OCI-LY7 (cell line): ENCODE measurements at regions not wholly inside any gene's neighbourhood (a gene's known extent, or its start where the extent isn't known, plus 50 kb on each side); places are given as distances from the start of the nearest gene placed in this dataset.

Experiments
- BruUV-seq: library from RNA; stranded (reverse); fragments of 400-500 nt; replicated peaks from 2 replicates; lab custom pipeline; 2021; lab: Mats Ljungman, UMichigan
- CTCF ChIA-PET: fragments of 300-600 bp; sonication (Branson Sonifier 250); formaldehyde crosslinking; loops from one replicate; lab custom pipeline; 2022; ENCODE audit warnings: antibody characterized with exemption; ENCODE audit not compliant: unreplicated experiment; lab: Charles Lee
- POLR2A ChIA-PET: fragments of 300-600 bp; sonication (Branson Sonifier 250); formaldehyde crosslinking; loops from one replicate; lab custom pipeline; 2022; ENCODE audit warnings: antibody characterized with exemption; lab: Charles Lee
- DNase-seq: peaks from one replicate; pipeline ENCODE4 v3.0.0-alpha.2; 2015; ENCODE audit warnings: low spot score
- H2AFZ ChIP-seq: fragments of 200-600 bp; sonication (generic), shearing (Covaris generic); 2 replicates; pipeline ENCODE4 v1.6.1; 2014; ENCODE audit warnings: mild to moderate bottlenecking, antibody characterized with exemption, low read length, moderate library complexity
- H3K27ac ChIP-seq: fragments of 200-600 bp; sonication (generic); 2 replicates; pipeline ENCODE4 v1.5.1; 2014; ENCODE audit warnings: mixed run types, low read depth, mild to moderate bottlenecking, moderate library complexity, low read length, inconsistent platforms; ENCODE audit not compliant: poor library complexity, severe bottlenecking
- H3K36me3 ChIP-seq: fragments of 200-600 bp; sonication (generic); 2 replicates; pipeline ENCODE4 v1.6.1; 2014; ENCODE audit warnings: mild to moderate bottlenecking, antibody characterized with exemption, low read length, moderate library complexity, mixed read lengths; ENCODE audit not compliant: insufficient read depth
- H3K4me1 ChIP-seq: fragments of 200-600 bp; sonication (generic); 2 replicates; pipeline ENCODE4 v1.5.1; 2014; ENCODE audit warnings: mild to moderate bottlenecking, low read length; ENCODE audit not compliant: insufficient read depth, poor library complexity, severe bottlenecking
- H3K4me2 ChIP-seq: fragments of 200-600 bp; sonication (generic); 2 replicates; pipeline ENCODE4 v1.6.1; 2014; ENCODE audit warnings: mild to moderate bottlenecking, low read length
- H3K4me3 ChIP-seq: fragments of 200-600 bp; sonication (generic); 2 replicates; pipeline ENCODE4 v1.5.1; 2014; ENCODE audit warnings: mild to moderate bottlenecking, low read depth, low read length; ENCODE audit not compliant: poor library complexity, severe bottlenecking
- H3K79me2 ChIP-seq: fragments of 200-600 bp; sonication (generic); 2 replicates; pipeline ENCODE4 v1.6.1; 2016; ENCODE audit warnings: low read depth, mild to moderate bottlenecking, low read length, moderate library complexity, mixed read lengths; ENCODE audit not compliant: insufficient read depth
- H3K9me2 ChIP-seq: fragments of 200-600 bp; sonication (generic); 2 replicates; pipeline ENCODE4 v1.6.1; 2016; ENCODE audit warnings: mild to moderate bottlenecking, low read length, mixed read lengths; ENCODE audit not compliant: insufficient read depth
- H3K9me3 ChIP-seq: fragments of 200-600 bp; sonication (generic); 2 replicates; pipeline ENCODE4 v1.6.1; 2014; ENCODE audit warnings: mild to moderate bottlenecking, mixed run types, low read length, mixed read lengths
- H4K20me1 ChIP-seq: fragments of 200-600 bp; sonication (generic); 2 replicates; pipeline ENCODE4 v1.6.1; 2014; ENCODE audit warnings: mild to moderate bottlenecking, antibody characterized with exemption, low read length, moderate library complexity, mixed read lengths; ENCODE audit not compliant: insufficient read depth
- EZH2phosphoT487 ChIP-seq: fragments of 200-600 bp; sonication (generic); IDR thresholded peaks from 2 replicates; pipeline ENCODE4 v1.6.1; 2018; ENCODE audit warnings: low read depth, borderline replicate concordance, mild to moderate bottlenecking, mixed run types, antibody characterized with exemption, low read length, moderate library complexity, mixed read lengths
- intact Hi-C: fragments of 100-400 bp; cut with micrococcal nuclease; formaldehyde crosslinking; loops from one replicate; pipeline ENCODE4 v1.10.0; 2022; ENCODE audit not compliant: unreplicated experiment
- TF ChIP-seq, protein P1 (sequence below): fragments of 200-600 bp; sonication (generic); conservative IDR thresholded peaks from 2 replicates; pipeline ENCODE4 v1.5.1; 2014; ENCODE audit warnings: mild to moderate bottlenecking, antibody characterized with exemption, low read length, moderate library complexity, mixed read lengths

DNA sequence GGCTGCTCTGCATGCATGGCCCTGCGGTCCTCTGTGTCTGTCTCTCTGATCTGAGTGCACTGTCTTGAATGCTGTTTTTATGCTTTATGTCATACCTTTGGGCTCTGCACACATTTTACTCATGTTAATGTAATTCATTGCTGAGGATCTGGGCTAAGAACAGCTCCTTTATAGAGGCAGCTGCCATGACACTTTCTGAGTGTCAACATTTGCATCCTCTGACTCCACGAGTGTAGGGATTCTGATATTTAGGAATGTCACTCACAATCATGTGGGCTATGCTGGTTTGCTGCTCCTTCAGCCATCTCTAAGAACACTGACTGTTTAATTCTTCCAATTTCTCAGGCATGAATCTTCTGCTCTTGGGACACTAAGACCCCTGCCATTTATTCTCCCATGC, 192.2 kb upstream of the CPEB2 start:
- no peak for TF ChIP-seq EZH2phosphoT487
- TF ChIP-seq, protein P1, sequence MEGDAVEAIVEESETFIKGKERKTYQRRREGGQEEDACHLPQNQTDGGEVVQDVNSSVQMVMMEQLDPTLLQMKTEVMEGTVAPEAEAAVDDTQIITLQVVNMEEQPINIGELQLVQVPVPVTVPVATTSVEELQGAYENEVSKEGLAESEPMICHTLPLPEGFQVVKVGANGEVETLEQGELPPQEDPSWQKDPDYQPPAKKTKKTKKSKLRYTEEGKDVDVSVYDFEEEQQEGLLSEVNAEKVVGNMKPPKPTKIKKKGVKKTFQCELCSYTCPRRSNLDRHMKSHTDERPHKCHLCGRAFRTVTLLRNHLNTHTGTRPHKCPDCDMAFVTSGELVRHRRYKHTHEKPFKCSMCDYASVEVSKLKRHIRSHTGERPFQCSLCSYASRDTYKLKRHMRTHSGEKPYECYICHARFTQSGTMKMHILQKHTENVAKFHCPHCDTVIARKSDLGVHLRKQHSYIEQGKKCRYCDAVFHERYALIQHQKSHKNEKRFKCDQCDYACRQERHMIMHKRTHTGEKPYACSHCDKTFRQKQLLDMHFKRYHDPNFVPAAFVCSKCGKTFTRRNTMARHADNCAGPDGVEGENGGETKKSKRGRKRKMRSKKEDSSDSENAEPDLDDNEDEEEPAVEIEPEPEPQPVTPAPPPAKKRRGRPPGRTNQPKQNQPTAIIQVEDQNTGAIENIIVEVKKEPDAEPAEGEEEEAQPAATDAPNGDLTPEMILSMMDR, result no peak
- Histone ChIP-seq H3K27ac (no peak overlapping the region), H3K9me3 (no peaks in the 10 kb centered on the region), H3K79me2 (no peaks in the 10 kb centered on the region), H3K9me2 (no peaks in the 10 kb centered on the region), H4K20me1 (no peaks in the 10 kb centered on the region), H2AFZ (no peak overlapping the region), H3K36me3 (no peaks in the 10 kb centered on the region), H3K4me3 (no peak overlapping the region), H3K4me1 (no peaks in the 10 kb centered on the region), H3K4me2 (no peak overlapping the region)
- ChIA-PET CTCF (no interaction called here), POLR2A (no interaction called here)
- intact Hi-C loops, result no loop called here
- no TSS peak for BruUV-seq
- DNase-seq, result no peak

DNA sequence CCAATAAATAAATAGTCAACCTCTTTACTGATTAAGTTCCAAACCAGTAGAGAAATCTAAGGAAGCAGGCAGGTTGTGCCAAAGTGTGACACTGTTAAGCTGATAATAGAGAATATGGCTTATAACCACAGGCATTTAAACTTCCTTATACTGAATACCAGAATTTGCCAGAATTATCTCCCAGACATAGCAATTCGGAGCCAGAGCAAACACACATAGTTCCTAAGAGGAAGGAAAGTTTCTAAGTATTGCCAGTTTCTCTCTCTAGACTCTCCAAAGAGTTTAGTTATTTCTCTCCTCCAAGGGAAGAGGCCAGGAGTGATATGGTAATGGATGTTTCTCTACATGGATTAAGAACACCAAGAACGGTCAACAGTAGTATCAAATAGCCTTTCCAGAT, 191.7 kb upstream of the CPEB2 start:
- Histone ChIP-seq H4K20me1 (no peaks in the 10 kb centered on the region), H3K9me3 (no peaks in the 10 kb centered on the region), H3K9me2 (no peaks in the 10 kb centered on the region), H3K36me3 (no peaks in the 10 kb centered on the region), H3K4me2 (no peak overlapping the region), H2AFZ (no peak overlapping the region), H3K79me2 (no peaks in the 10 kb centered on the region), H3K27ac (no peak overlapping the region), H3K4me1 (no peaks in the 10 kb centered on the region), H3K4me3 (no peak overlapping the region)
- no TSS peak for BruUV-seq
- CTCF ChIA-PET, result no interaction called here
- intact Hi-C loops, result no loop called here
- POLR2A ChIA-PET, result interaction anchor here (0.7 kb wide), 1 partner anchor 40 kb away, joined by 3 read pairs; no protein-coding TSS in a partner anchor
- TF ChIP-seq EZH2phosphoT487, result no peak
- TF ChIP-seq, protein P1, result no peak
- DNase-seq, result no peak

DNA sequence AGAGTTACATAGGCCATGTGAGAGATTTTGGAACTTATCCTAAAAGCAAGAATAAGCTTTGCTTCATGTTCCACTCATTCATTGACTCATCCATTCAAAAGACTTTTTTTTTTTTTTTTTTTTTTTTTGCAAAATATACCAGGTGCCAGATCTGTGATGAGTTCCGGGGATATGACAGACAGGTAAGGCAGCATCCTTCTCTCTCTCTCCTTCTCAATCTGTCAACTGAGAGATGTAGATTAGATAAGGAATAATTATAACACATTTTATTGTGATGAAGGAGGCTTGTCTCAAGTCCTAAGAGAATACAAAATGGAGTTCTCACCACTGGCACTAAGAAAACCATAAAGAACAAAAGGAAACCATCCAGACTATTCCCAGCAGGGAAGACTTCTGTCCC, 190.2 kb upstream of the CPEB2 start:
- H3K27ac ChIP-seq, result no peak overlapping the region
- H3K9me2 ChIP-seq, result no peaks in the 10 kb centered on the region
- intact Hi-C loops, result no loop called here
- H3K4me1 ChIP-seq, result no peaks in the 10 kb centered on the region
- H3K9me3 ChIP-seq, result no peaks in the 10 kb centered on the region
- no peak overlapping the region for H3K4me3 ChIP-seq
- ChIA-PET POLR2A (interaction anchor here (0.6 kb wide), 1 partner anchor 165 kb away, joined by 4 read pairs; no protein-coding TSS in a partner anchor), CTCF (interaction anchor here (0.6 kb wide), 1 partner anchor 1858 kb away, joined by 3 read pairs; no protein-coding TSS in a partner anchor)
- H3K36me3 ChIP-seq, result no peaks in the 10 kb centered on the region
- no peaks in the 10 kb centered on the region for H3K79me2 ChIP-seq
- H2AFZ ChIP-seq, result no peak overlapping the region
- H4K20me1 ChIP-seq, result no peaks in the 10 kb centered on the region
- no TSS peak for BruUV-seq
- no peak overlapping the region for H3K4me2 ChIP-seq
- TF ChIP-seq, protein P1, result no peak
- TF ChIP-seq EZH2phosphoT487, result no peak
- DNase-seq, result no peak
